HepG2 (cell line): ENCODE measurements at regions not wholly inside any gene's neighbourhood (a gene's known extent, or its start where the extent isn't known, plus 50 kb on each side); places are given as distances from the start of the nearest gene placed in this dataset.

Experiments used
- ATAC-seq: fragments of 200-7000 bp; cut with Tn5 transposase; 3 replicates; pipeline ENCODE4 v1.9.1; 2020; ENCODE audit warnings: mild to moderate bottlenecking, moderate library complexity
- BruUV-seq: library from RNA; stranded (reverse); fragments of 400-500 nt; replicated peaks from 2 replicates; lab custom pipeline; 2021; lab: Mats Ljungman, UMichigan
- CTCF ChIA-PET: fragments of 300-600 bp; formaldehyde crosslinking; extraction: SDS; loops from one replicate; lab custom pipeline; 2021; ENCODE audit warnings: low total read pairs, inconsistent platforms, low intra/inter-chr PET ratio; lab: Yijun Ruan, JAX
- POLR2A ChIA-PET: fragments of 350-600 bp; sonication (Branson Sonifier 250); formaldehyde crosslinking; loops from one replicate; lab custom pipeline; 2020; ENCODE audit warnings: antibody characterized with exemption, inconsistent platforms; lab: Yijun Ruan, JAX
- DNase-seq: peaks from one replicate; pipeline ENCODE4 v3.0.0-alpha.2; 2015; ENCODE audit warnings: low spot score
- FAIRE-seq: peaks from 3 replicates; lab custom pipeline; 2011; peaks lifted over from hg19 to GRCh38; lab: Jason Lieb, UNC
- H2AFZ ChIP-seq: one replicate; pipeline ENCODE4 v1.6.1; 2011; ENCODE audit warnings: low read length, inconsistent platforms
- H3K27ac ChIP-seq: fragments of 300-600 bp; 3 replicates; pipeline ENCODE4 v1.8.0; 2011; ENCODE audit warnings: mixed run types, mild to moderate bottlenecking, mixed read lengths, low read length, inconsistent platforms; ENCODE audit not compliant: insufficient read depth; ENCODE audit errors: extremely low read length
- H3K27me3 ChIP-seq, 2 experiments: fragments of 200-600 bp in 1 of 2; 2 replicates in 1 of 2; 3 replicates in 1 of 2; pipeline versions ENCODE4 v1.6.0 to v1.8.0; 2011; ENCODE audit warnings: low read length in 2 of 2, mild to moderate bottlenecking in 2 of 2, moderate library complexity in 2 of 2, inconsistent platforms in 1 of 2; ENCODE audit not compliant: insufficient read depth in 2 of 2, control insufficient read depth in 1 of 2
- H3K36me3 ChIP-seq, 2 experiments: fragments of 200-600 bp in 1 of 2; replicated peaks in 1 of 2; 2 replicates in 1 of 2; 3 replicates in 1 of 2; pipeline versions ENCODE4 v1.5.1 to v1.8.0; 2011; ENCODE audit warnings: low read length in 2 of 2, inconsistent platforms in 1 of 2; ENCODE audit not compliant: insufficient read depth in 2 of 2, control insufficient read depth in 1 of 2
- H3K4me1 ChIP-seq: 2 replicates; pipeline ENCODE4 v1.5.1; 2012; ENCODE audit warnings: low read length, inconsistent platforms; ENCODE audit not compliant: insufficient read depth
- H3K4me2 ChIP-seq: 2 replicates; pipeline ENCODE4 v1.6.0; 2011; ENCODE audit warnings: low read depth, low read length, inconsistent platforms
- H3K4me3 ChIP-seq, 3 experiments: fragments of 200-600 bp in 1 of 3; sonication (generic), shearing (Covaris generic) in 1 of 3; replicated peaks in 1 of 3; 2 replicates each; pipeline ENCODE4 v1.5.1; 2011 to 2016; ENCODE audit warnings: low read length in 3 of 3, inconsistent platforms in 2 of 3, low read depth in 2 of 3, mild to moderate bottlenecking in 2 of 3, control low read depth in 1 of 3, mixed read lengths in 1 of 3; ENCODE audit not compliant: insufficient read depth in 1 of 3
- H3K79me2 ChIP-seq: one replicate; pipeline ENCODE4 v1.6.1; 2011; ENCODE audit warnings: low read length, inconsistent platforms; ENCODE audit not compliant: insufficient read depth
- H3K9ac ChIP-seq: 2 replicates; pipeline ENCODE4 v1.6.0; 2011; ENCODE audit warnings: mild to moderate bottlenecking, low read depth, low read length, inconsistent platforms; ENCODE audit not compliant: insufficient read depth
- H3K9me3 ChIP-seq: 2 replicates; pipeline ENCODE4 v1.5.1; 2012; ENCODE audit warnings: mild to moderate bottlenecking, low read length
- H4K20me1 ChIP-seq: 2 replicates; pipeline ENCODE4 v1.6.0; 2011; ENCODE audit warnings: inconsistent platforms, mild to moderate bottlenecking, low read length, moderate library complexity; ENCODE audit not compliant: insufficient read depth
- HNRNPUL1 ChIP-seq: fragments of 200-400 bp; formaldehyde crosslinking; IDR thresholded peaks from 2 replicates; pipeline ENCODE4 v1.6.1; 2017; ENCODE audit warnings: low read depth, mild to moderate bottlenecking, low read length, moderate library complexity
- KDM1A ChIP-seq: IDR thresholded peaks from 2 replicates; pipeline ENCODE4 v1.6.1; 2016; ENCODE audit warnings: missing compliant biosample characterization
- MLX ChIP-seq: IDR thresholded peaks from 2 replicates; pipeline ENCODE4 v1.6.1; 2016
- MTA1 ChIP-seq: sonication (generic); formaldehyde crosslinking; IDR thresholded peaks from 2 replicates; pipeline ENCODE4 v1.4.0; 2020; ENCODE audit warnings: missing genetic modification reagents, mild to moderate bottlenecking, borderline replicate concordance
- PTBP1 ChIP-seq: fragments of 200-400 bp; formaldehyde crosslinking; IDR thresholded peaks from 2 replicates; pipeline ENCODE4 v1.6.1; 2018; ENCODE audit warnings: low read length, low read depth; ENCODE audit not compliant: poor library complexity, severe bottlenecking
- SALL2 ChIP-seq: sonication (generic); formaldehyde crosslinking; IDR thresholded peaks from 2 replicates; pipeline ENCODE4 v1.8.1; 2023; ENCODE audit warnings: mild to moderate bottlenecking, missing genetic modification reagents, inconsistent platforms
- TBX3 ChIP-seq: fragments of 450-650 bp; IDR thresholded peaks from 2 replicates; pipeline ENCODE4 v1.6.1; 2017; ENCODE audit warnings: antibody characterized with exemption, mild to moderate bottlenecking, inconsistent platforms, borderline replicate concordance
- ZC3H13 ChIP-seq: sonication (generic); formaldehyde crosslinking; IDR thresholded peaks from 2 replicates; pipeline ENCODE4 v1.8.1; 2023; ENCODE audit warnings: mild to moderate bottlenecking, missing genetic modification reagents, moderate library complexity
- ZNF333 ChIP-seq: sonication (generic); formaldehyde crosslinking; IDR thresholded peaks from 2 replicates; pipeline ENCODE4 v1.4.0; 2020; ENCODE audit warnings: mild to moderate bottlenecking, missing genetic modification reagents, borderline replicate concordance
- ZNF431 ChIP-seq: sonication (generic); formaldehyde crosslinking; IDR thresholded peaks from 2 replicates; pipeline ENCODE4 v1.9.0; 2022; ENCODE audit warnings: missing genetic modification reagents, low read depth, mild to moderate bottlenecking, borderline replicate concordance
- ZSCAN30 ChIP-seq: sonication (generic); formaldehyde crosslinking; IDR thresholded peaks from 2 replicates; pipeline ENCODE4 v1.5.0; 2020; ENCODE audit warnings: mild to moderate bottlenecking, missing genetic modification reagents
- WGBS: methylation state at CpG from one replicate; pipeline ENCODE4 v1.1.6; 2017; ENCODE audit warnings: low lambda C conversion rate; 5-methylcytosine and 5-hydroxymethylcytosine counted together
- in situ Hi-C: cut with HindIII; loops from 2 replicates; pipeline ENCODE4 v1.10.0; 2017; ENCODE audit warnings: low pct_unique_long_range_greater_than_20kb; ENCODE audit not compliant: extremely low pct_ligation_motif_present
- intact Hi-C: fragments of 100-400 bp; cut with micrococcal nuclease; formaldehyde crosslinking; loops from one replicate; pipeline ENCODE4 v1.10.0; 2022; ENCODE audit not compliant: unreplicated experiment

GRCh38 chr16:48916566-48916965, 306.6 kb upstream of the N4BP1 start:
- BruUV-seq: no TSS peak
- H3K9ac ChIP-seq: no peak overlapping the region
- ATAC-seq (no peak), DNase-seq (no peak), FAIRE-seq (no peak)
- 2% methylated on average over 1 of the region's 1 CpG for WGBS
- H2AFZ ChIP-seq: no peak overlapping the region
- peaks cover 19% of the 10 kb centered on the region for H3K4me1 ChIP-seq
- H3K9me3 ChIP-seq: no peaks in the 10 kb centered on the region
- TF ChIP-seq PTBP1 (no peak), SALL2 (CRISPR knock-in tag) (no peak), ZSCAN30 (no peak), KDM1A (CRISPR knock-in tag) (no peak), HNRNPUL1 (no peak), ZC3H13 (CRISPR knock-in tag) (no peak), MLX (CRISPR knock-in tag) (no peak), ZNF431 (no peak), MTA1 (CRISPR knock-in tag) (no peak), TBX3 (no peak)
- no peaks in the 10 kb centered on the region for H3K27me3 ChIP-seq
- CTCF ChIA-PET: no interaction called here
- H3K4me3 ChIP-seq: no peak overlapping the region
- H4K20me1 ChIP-seq: no peaks in the 10 kb centered on the region
- POLR2A ChIA-PET: no interaction called here
- no peaks in the 10 kb centered on the region for H3K36me3 ChIP-seq
- in situ Hi-C loops: no loop called here
- H3K27ac ChIP-seq: no peak overlapping the region
- no peaks in the 10 kb centered on the region for H3K79me2 ChIP-seq
- intact Hi-C loops: no loop called here
- H3K4me2 ChIP-seq: no peak overlapping the region

DNA sequence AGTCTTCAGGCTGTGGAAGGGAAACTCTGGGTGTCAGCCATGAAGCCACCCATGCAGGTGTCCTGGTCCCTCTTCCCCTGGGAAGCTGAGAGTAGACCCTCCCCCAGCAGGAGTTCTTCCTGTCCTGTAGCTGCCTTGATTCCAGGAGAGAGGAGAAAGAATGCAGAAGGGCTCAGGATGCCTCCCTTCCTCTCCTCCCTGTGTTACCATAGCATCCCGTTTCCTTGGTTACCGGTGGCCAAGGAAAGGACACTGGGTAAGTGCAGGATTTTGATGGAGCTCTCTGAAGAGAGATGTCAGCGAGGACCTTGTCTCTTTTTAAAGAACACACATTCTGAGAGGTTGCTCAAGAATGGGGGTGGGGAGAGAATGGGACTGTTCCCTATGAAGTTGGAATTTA, 304.1 kb upstream of the N4BP1 start:
- ATAC-seq: no peak
- intact Hi-C loops (no loop called here), in situ Hi-C loops (no loop called here)
- Histone ChIP-seq H3K4me2 (no peak overlapping the region), H3K36me3 (no peaks in the 10 kb centered on the region), H3K79me2 (no peaks in the 10 kb centered on the region), H3K4me3 (no peak overlapping the region), H3K27me3 (no peaks in the 10 kb centered on the region; a peak in 1 of 5 replicates), H3K9ac (no peak overlapping the region), H4K20me1 (no peaks in the 10 kb centered on the region), H3K4me1 (peaks cover 13% of the 10 kb centered on the region), H3K9me3 (no peaks in the 10 kb centered on the region), H2AFZ (no peak overlapping the region), H3K27ac (no peak overlapping the region)
- ChIA-PET CTCF (no interaction called here), POLR2A (no interaction called here)
- no peak for FAIRE-seq
- no TSS peak for BruUV-seq
- WGBS: 29% methylated on average over 3 of the region's 3 CpGs
- no peak for TF ChIP-seq ZNF333 (CRISPR knock-in tag)
- DNase-seq: no peak
